Mucosa of gallbladder (tissue), 1 donor: ENCODE measurements at regions not wholly inside any gene's neighbourhood (a gene's known extent, or its start where the extent isn't known, plus 50 kb on each side); places are given as distances from the start of the nearest gene placed in this dataset.
A peak's percentile ranks its signal among the peaks of the same experiment; 100 is the strongest.
"Not testable (repeated sequence)": the region's sequence is repeated elsewhere in the genome, so short reads cannot be mapped to it uniquely, and the experiment has no call there.

ENCODE experiments used
- DNase-seq: peaks from one replicate; pipeline ENCODE4 v3.0.0-alpha.2; 2020; ENCODE audit warnings: low spot score
- donor health status: DM: no; HTN: no; CAD: no.

- DNase-seq = no peak
These were observed 504.1 kb upstream of the CDIN1 start for GRCh38 chr15:36075333-36075732.

GRCh38 chr15:36079021-36079420, 500.4 kb upstream of the CDIN1 start:
- no peak for DNase-seq

GRCh38 chr15:36080759-36081158, 498.7 kb upstream of the CDIN1 start:
- no peak for DNase-seq

DNA sequence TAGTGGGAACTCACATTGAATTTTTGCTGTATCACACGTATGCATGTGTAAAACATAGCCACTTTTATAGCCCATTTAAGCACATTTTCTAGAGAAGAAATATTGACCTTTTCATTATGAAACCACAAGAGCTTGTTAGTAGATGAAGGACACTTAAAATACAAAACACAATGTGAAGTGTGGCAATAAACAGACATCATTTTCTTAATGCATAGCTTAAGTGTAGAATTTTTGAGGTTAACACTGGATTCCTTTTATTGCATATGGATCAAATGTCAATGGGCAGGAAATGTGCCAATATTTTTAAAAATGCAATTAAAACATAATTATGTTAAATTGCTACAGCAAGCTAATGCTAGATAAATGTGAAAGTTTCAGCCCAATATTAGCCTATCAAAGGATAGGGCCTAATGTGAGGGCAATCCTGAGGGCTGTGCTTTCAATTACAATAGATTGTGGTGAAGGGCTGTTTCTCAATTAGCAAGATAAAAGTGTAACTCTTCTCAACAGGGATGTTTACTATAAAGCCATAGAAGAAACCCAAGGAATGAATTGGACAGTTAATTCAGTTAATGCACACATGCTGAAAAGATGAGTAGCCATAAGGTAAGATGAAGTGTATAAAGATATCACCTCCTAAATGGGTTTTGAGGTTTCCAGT, 489.0 kb upstream of the CDIN1 start:
- no peak for DNase-seq

- DNase-seq = no peak
These were observed 472.6 kb upstream of the CDIN1 start for GRCh38 chr15:36106640-36107335.

DNA sequence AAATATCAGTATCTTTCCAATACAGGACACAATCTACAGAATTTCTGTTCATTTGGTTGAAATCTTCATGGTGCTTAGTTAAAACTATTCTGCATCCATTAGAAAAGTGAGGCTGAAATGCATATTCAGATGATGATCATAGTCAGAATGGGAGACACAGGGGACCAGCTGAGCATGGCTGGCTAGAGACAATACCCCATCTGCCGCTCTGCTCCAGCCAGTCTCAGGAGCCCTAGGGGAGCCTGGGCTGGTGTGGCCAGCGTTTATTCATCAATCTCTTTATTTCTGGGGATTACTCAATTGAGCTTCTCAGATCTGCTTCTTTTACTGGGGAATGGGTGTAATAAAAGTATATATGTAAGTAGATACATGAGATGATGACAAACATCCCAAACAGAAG, 470.9 kb upstream of the CDIN1 start:
- no peak for DNase-seq

- no peak for DNase-seq
These were observed 469.3 kb upstream of the CDIN1 start for GRCh38 chr15:36109943-36110658.

DNA sequence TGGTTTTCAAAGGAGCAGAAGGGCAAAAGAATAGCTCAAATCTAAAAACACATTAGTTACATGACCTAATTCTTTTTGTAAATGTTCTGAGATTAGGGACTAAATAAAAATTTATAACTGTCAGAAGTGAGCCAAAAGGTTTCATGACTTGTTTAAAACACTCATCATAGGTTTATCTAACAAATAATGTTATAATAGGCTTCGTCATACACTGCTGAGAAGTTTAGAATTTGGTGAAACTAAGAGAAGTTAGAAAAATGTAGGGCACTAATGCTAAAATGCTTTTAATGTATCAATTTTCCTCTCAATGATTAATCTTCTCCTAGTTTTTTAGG, 468.8 kb upstream of the CDIN1 start:
- no peak for DNase-seq

DNA sequence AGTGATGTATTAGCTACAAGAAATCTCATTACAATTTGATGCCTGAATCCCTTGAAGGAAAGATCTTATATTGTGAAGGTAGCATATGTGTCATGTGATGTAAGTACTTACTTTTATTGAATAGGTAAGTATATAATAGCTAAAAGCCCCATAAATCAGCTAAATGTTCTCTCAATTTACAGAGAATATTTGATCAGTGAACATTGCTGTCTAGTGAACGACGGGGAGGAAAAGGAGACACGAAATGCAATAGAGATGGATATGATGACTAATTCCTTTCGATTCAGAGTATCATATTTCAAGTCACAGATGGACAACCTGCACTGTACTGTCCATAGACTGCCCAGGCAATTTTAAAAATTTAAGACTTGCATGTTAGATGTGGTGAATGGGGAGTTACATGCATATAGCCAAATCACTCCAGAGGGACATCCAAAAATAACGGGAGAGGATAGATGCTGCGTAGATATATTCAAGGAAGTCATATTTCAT, 462.1 kb upstream of the CDIN1 start:
- DNase-seq = no peak

DNA sequence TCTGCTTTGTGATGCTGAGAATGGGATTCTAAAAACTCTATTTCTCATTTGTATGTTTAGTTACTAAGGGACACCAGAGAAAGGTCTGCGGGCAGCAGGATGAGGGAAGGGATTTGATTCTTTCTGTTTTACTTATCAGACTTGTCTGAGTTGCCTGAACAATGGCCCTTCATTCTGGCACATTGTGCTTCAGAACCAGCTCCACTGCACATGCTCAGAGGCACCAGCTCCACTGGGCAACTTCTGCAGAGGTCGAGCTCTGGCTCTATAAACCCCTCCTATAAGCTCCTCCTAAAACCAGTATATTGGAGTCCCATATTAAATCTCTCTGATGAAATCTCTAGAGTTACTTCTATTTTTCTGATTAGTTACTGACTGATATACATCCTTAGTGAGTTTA, 453.2 kb upstream of the CDIN1 start:
- DNase-seq = no peak

- DNase-seq = no peak
These were observed 448.6 kb upstream of the CDIN1 start for GRCh38 chr15:36130641-36131310.

DNA sequence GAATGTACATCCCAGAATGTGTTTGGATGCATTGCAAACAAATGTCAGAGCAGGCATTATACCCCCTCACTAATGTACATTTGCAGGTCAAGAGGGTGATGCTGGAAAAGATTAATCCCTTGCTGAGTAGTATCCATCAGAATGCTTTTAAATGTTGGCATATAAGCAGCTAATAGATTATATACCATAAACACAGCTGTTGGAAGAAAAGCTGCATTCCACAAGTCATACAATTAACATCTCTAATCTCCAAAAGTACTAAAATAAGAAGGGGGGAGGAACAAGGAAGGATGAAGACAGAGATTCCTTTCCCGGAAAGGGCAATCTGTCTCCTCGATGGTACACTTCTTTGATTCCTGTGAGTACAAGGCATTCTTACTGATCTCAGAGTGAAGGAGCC, 445.7 kb upstream of the CDIN1 start:
- no peak for DNase-seq

DNA sequence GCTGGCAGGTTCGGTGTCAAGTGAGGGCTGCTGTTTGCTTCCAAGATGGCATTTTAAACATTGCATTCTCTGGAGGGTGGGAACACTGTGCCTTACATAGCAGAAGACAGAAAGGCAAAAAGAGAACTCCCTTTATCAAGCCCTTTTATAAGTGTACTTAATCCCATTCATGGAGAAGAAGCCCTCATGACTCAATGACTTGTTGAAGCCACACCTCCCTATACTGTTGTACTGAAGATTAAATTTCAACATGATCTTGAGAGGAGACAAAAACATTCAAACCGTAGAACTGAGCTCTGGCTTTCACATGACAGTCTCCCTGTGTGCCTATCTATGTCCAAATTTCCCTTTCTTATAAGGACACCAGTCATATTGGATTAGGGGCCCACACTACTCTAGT, 443.4 kb upstream of the CDIN1 start:
- DNase-seq = no peak

DNA sequence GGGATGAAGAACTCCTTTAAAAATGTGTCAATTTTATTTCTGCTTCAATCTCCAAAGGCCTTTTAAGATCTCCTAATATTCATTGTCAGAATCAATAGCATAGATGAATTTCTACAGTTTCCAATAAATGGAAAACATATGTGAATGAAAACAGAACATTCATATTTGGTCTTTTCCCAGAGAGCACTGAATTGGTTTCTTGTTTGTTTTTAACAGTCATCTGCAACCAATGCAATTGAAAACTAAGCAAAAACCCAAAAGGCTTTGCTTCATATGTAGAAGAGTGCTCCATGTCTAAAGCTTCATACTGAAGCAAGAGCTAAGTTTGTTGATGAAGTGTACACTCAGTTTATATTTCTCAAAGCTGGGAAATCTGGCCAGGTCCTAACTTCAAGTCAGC, 426.5 kb upstream of the CDIN1 start:
- no peak for DNase-seq

GRCh38 chr15:36156879-36157427, 422.5 kb upstream of the CDIN1 start:
- DNase-seq = peak; percentile 12

DNA sequence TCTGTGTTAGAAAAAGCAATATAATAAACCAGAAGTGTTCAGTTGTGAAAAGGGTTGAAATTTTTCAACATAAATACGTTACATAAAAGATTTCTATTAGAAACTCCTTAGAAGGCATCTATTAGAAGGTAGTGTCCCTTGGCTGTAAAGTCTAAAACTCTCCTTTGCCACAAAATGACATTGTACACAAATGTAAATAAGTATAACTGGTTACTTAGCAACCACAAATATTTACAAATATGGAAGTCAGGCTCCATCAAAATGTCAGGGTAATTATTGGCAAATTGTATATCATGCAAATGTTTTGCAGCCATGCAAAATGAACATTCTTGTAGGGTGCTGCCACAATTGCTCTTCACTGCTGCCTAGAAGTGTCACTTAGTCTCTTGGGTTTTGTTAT, 419.1 kb upstream of the CDIN1 start:
- DNase-seq = no peak

DNA sequence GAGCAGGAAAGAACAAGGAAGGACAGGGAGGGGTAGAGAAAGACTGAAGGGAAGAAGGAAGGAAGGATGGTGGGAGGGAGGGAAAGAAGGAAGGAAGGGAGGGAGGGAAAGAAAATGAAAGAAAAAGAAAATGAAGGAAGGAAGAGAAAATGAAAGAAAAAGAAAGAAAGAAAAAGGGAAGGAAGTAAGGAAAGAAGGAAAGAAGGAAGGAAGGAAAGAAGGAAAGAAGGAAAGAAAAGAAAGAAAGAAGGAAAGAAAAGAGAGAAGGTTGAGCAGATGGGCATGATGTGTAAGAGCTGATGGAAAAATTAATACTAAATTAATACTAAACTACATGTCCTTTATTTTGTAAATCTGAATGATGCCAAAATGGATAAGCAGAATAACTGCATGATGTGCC, 418.3 kb upstream of the CDIN1 start:
- no peak for DNase-seq

GRCh38 chr15:36161771-36162212, 417.6 kb upstream of the CDIN1 start:
- DNase-seq = peak; percentile 21

DNA sequence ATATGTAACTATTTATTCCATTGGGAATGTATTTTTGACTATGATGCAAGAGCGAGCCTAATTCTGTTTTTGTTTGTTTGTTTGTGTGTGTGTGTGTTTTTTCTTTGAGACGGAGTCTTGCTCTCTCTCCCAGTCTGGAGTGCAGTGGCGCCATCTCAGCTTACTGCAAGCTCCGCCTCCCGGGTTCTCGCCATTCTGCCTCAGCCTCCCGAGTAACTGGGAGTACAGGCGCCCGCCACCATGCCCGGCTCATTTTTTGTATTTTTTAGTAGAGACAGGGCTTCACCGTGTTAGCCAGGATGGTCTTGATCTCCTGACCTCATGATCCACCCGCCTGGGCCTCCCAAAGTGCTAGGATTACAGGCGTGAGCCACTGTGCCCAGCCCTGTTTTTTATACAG, 415.4 kb upstream of the CDIN1 start:
- DNase-seq = not testable (repeated sequence)

DNA sequence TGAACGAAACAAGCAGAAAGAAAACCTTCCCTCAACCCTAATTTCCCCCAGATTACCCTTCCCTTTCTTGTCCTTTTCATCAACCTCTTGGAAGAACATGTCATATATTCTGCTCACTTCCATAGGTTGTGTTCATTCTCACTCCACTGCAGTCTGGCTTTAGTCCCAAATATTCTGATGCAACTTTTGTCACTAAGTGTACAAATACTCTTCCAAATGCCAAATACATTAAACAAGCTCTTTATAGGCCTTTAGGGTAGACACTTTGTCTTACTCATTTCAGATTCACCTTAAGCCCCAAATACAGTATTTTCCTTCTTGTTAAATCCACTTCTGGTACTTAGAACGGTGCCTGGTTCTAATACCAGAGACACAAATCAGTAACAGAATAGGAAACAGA, 406.5 kb upstream of the CDIN1 start:
- no peak for DNase-seq

- no peak for DNase-seq
These were observed 404.2 kb upstream of the CDIN1 start for GRCh38 chr15:36175186-36175740.

- DNase-seq = no peak
These were observed 403.6 kb upstream of the CDIN1 start for GRCh38 chr15:36175741-36176291.
